ENCODE measurements at regions not wholly inside any gene's neighbourhood (a gene's known extent, or its start where the extent isn't known, plus 50 kb on each side); places are given as distances from the start of the nearest gene placed in this dataset.

- in situ Hi-C loops (cut with HindIII; ENCODE audit: extremely low pct_ligation_motif_present, low pct_unique_long_range_greater_than_20kb) (no loop called here), intact Hi-C loops (cut with micrococcal nuclease; ENCODE audit: unreplicated experiment) (no loop called here)
- no peak overlapping the region for H3K27ac ChIP-seq (ENCODE audit: extremely low read length, insufficient read depth, low read length)
- no peaks in the 10 kb centered on the region for H4K20me1 ChIP-seq (ENCODE audit: insufficient read depth, low read length)
- H3K9me3 ChIP-seq (ENCODE audit: low read length): no peaks in the 10 kb centered on the region
- 86% methylated on average over 1 of the region's 2 CpGs for WGBS (ENCODE audit: low lambda C conversion rate)
- H3K4me3 ChIP-seq (replicated peaks in 1 of 3; ENCODE audit: insufficient read depth in 1 of 3, low read depth in 2 of 3, low read length in 3 of 3): no peak overlapping the region
- ChIA-PET CTCF (ENCODE audit: low intra/inter-chr PET ratio, low total read pairs) (no interaction called here), POLR2A (no interaction called here)
- no peaks in the 10 kb centered on the region for H3K4me1 ChIP-seq (ENCODE audit: insufficient read depth, low read length)
- no peak overlapping the region for H2AFZ ChIP-seq (ENCODE audit: low read length)
- H3K4me2 ChIP-seq (ENCODE audit: low read depth, low read length): no peak overlapping the region
- no peak for ATAC-seq
- H3K9ac ChIP-seq (ENCODE audit: insufficient read depth, low read depth, low read length): no peak overlapping the region
- no peaks in the 10 kb centered on the region for H3K79me2 ChIP-seq (ENCODE audit: insufficient read depth, low read length)
- BruUV-seq (replicated peaks): no TSS peak
- DNase-seq (ENCODE audit: low spot score): no peak
- H3K36me3 ChIP-seq (replicated peaks in 1 of 2; ENCODE audit: control insufficient read depth in 1 of 2, insufficient read depth in 2 of 2, low read length in 2 of 2): no peaks in the 10 kb centered on the region
- FAIRE-seq: no peak
- H3K27me3 ChIP-seq (ENCODE audit: control insufficient read depth in 1 of 2, insufficient read depth in 2 of 2, low read length in 2 of 2): peaks cover 0 to 13% of the 10 kb centered on the region in 2 experiments; a peak in 2 of 5 replicates
- no peak for TF ChIP-seq SNRNP70 (IDR thresholded peaks at IDR 0.05; ENCODE audit: low read depth, low read length)
- no peak for TF ChIP-seq HNRNPK (IDR thresholded peaks at IDR 0.05; ENCODE audit: low read depth, low read length, poor library complexity, severe bottlenecking)
- no peak for TF ChIP-seq SIN3A (IDR thresholded peaks at IDR 0.05; ENCODE audit: borderline replicate concordance, low read depth, low read length)
- no peak for TF ChIP-seq ZNF20 (CRISPR knock-in tag; IDR thresholded peaks at IDR 0.05)
- TF ChIP-seq, protein P1, sequence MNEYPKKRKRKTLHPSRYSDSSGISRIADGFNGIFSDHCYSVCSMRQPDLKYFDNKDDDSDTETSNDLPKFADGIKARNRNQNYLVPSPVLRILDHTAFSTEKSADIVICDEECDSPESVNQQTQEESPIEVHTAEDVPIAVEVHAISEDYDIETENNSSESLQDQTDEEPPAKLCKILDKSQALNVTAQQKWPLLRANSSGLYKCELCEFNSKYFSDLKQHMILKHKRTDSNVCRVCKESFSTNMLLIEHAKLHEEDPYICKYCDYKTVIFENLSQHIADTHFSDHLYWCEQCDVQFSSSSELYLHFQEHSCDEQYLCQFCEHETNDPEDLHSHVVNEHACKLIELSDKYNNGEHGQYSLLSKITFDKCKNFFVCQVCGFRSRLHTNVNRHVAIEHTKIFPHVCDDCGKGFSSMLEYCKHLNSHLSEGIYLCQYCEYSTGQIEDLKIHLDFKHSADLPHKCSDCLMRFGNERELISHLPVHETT (CRISPR knock-in tag; conservative IDR thresholded peaks at IDR 0.05): no peak
- TF ChIP-seq PHB2 (IDR thresholded peaks at IDR 0.05; ENCODE audit: partially characterized antibody): no peak
- TF ChIP-seq, protein P2, sequence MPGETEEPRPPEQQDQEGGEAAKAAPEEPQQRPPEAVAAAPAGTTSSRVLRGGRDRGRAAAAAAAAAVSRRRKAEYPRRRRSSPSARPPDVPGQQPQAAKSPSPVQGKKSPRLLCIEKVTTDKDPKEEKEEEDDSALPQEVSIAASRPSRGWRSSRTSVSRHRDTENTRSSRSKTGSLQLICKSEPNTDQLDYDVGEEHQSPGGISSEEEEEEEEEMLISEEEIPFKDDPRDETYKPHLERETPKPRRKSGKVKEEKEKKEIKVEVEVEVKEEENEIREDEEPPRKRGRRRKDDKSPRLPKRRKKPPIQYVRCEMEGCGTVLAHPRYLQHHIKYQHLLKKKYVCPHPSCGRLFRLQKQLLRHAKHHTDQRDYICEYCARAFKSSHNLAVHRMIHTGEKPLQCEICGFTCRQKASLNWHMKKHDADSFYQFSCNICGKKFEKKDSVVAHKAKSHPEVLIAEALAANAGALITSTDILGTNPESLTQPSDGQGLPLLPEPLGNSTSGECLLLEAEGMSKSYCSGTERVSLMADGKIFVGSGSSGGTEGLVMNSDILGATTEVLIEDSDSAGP (CRISPR knock-in tag; IDR thresholded peaks at IDR 0.05; ENCODE audit: borderline replicate concordance): no peak
- no peak for TF ChIP-seq CHD2 (IDR thresholded peaks at IDR 0.05; ENCODE audit: low read depth, low read length)
- no peak for TF ChIP-seq ZNF10 (CRISPR knock-in tag; IDR thresholded peaks at IDR 0.05; ENCODE audit: borderline replicate concordance, low read depth)
- TF ChIP-seq MAX (IDR thresholded peaks at IDR 0.05): no peak
- no peak for TF ChIP-seq ZBTB46 (CRISPR knock-in tag; IDR thresholded peaks at IDR 0.05; ENCODE audit: borderline replicate concordance)
- TF ChIP-seq HOXA3 (CRISPR knock-in tag; IDR thresholded peaks at IDR 0.05): no peak
- no peak for TF ChIP-seq ZNF784 (CRISPR knock-in tag; IDR thresholded peaks at IDR 0.05; ENCODE audit: borderline replicate concordance)
- TF ChIP-seq E2F5 (CRISPR knock-in tag; conservative IDR thresholded peaks at IDR 0.05): no peak
Measured at GRCh38 chr12:124110372-124110883, 137.4 kb downstream of the ZNF664 start.
